HG03196 (cell line): ENCODE measurements at regions not wholly inside any gene's neighbourhood (a gene's known extent, or its start where the extent isn't known, plus 50 kb on each side); places are given as distances from the start of the nearest gene placed in this dataset.
"Not testable (repeated sequence)": the region's sequence is repeated elsewhere in the genome, so short reads cannot be mapped to it uniquely, and the experiment has no call there.

Experiments
- ATAC-seq: cut with Tn5 transposase; IDR thresholded peaks from one replicate; pipeline ENCODE4 v1.9.1; 2021; ENCODE audit not compliant: unreplicated experiment

- ATAC-seq, result no peak
Observed at GRCh38 chrX:95762716-95763115, 921.9 kb upstream of the DIAPH2 start.

- ATAC-seq, result peak; percentile 59
Observed at GRCh38 chrX:95764972-95765451, 919.6 kb upstream of the DIAPH2 start.

- not testable (repeated sequence) for ATAC-seq
Observed at GRCh38 chrX:95771198-95771597, 913.4 kb upstream of the DIAPH2 start.

GRCh38 chrX:95791876-95792275 lies 892.8 kb upstream of the DIAPH2 start:
- ATAC-seq, result no peak

GRCh38 chrX:95797344-95797743 lies 887.3 kb upstream of the DIAPH2 start:
- no peak for ATAC-seq

GRCh38 chrX:95823796-95824195 lies 860.8 kb upstream of the DIAPH2 start:
- no peak for ATAC-seq

- no peak for ATAC-seq
Observed at GRCh38 chrX:95835223-95835622, 849.4 kb upstream of the DIAPH2 start.

GRCh38 chrX:95836517-95836916 lies 848.1 kb upstream of the DIAPH2 start:
- ATAC-seq, result no peak

- no peak for ATAC-seq
Observed at GRCh38 chrX:95841863-95842262, 842.8 kb upstream of the DIAPH2 start.

- no peak for ATAC-seq
Observed at GRCh38 chrX:95860127-95860526, 824.5 kb upstream of the DIAPH2 start.

GRCh38 chrX:95875661-95876060 lies 809.0 kb upstream of the DIAPH2 start:
- no peak for ATAC-seq

- ATAC-seq, result no peak
Observed at GRCh38 chrX:95878874-95879273, 805.8 kb upstream of the DIAPH2 start.

- ATAC-seq, result no peak
Observed at GRCh38 chrX:95884186-95884585, 800.5 kb upstream of the DIAPH2 start.

- ATAC-seq, result no peak
Observed at GRCh38 chrX:95885074-95885473, 799.6 kb upstream of the DIAPH2 start.

- ATAC-seq, result no peak
Observed at GRCh38 chrX:95889279-95889678, 795.4 kb upstream of the DIAPH2 start.

- no peak for ATAC-seq
Observed at GRCh38 chrX:95893636-95894035, 791.0 kb upstream of the DIAPH2 start.

- ATAC-seq, result no peak
Observed at GRCh38 chrX:95903490-95903889, 781.2 kb upstream of the DIAPH2 start.

- no peak for ATAC-seq
Observed at GRCh38 chrX:95903975-95904374, 780.7 kb upstream of the DIAPH2 start.

GRCh38 chrX:95907081-95907480 lies 777.6 kb upstream of the DIAPH2 start:
- no peak for ATAC-seq

- ATAC-seq, result no peak
Observed at GRCh38 chrX:95911062-95911461, 773.6 kb upstream of the DIAPH2 start.

GRCh38 chrX:95919605-95920004 lies 765.0 kb upstream of the DIAPH2 start:
- no peak for ATAC-seq

GRCh38 chrX:95945528-95945927 lies 739.1 kb upstream of the DIAPH2 start:
- no peak for ATAC-seq

GRCh38 chrX:95949588-95949987 lies 735.1 kb upstream of the DIAPH2 start:
- ATAC-seq, result no peak

GRCh38 chrX:95950679-95951078 lies 734.0 kb upstream of the DIAPH2 start:
- no peak for ATAC-seq
